Vagina (tissue), 2 donors: ENCODE measurements at regions not wholly inside any gene's neighbourhood (a gene's known extent, or its start where the extent isn't known, plus 50 kb on each side); places are given as distances from the start of the nearest gene placed in this dataset.

Source experiments
- POLR2AphosphoS5 ChIP-seq, 2 donors: sonication (generic); formaldehyde crosslinking; IDR thresholded peaks; one replicate each; pipeline ENCODE4 v1.9.0; 2017; ENCODE audit warnings: antibody characterized with exemption in 2 of 2, mild to moderate bottlenecking in 2 of 2, low read depth in 1 of 2; ENCODE audit not compliant: insufficient read depth in 1 of 2
- TF ChIP-seq, protein P1 (sequence below), 3 experiments: fragments of 450-650 bp in 2 of 3; fragments of 200-600 bp in 1 of 3; sonication (generic) in 1 of 3; IDR thresholded peaks; one replicate each; pipeline ENCODE4 v1.5.1; 2017 to 2019; ENCODE audit warnings: antibody characterized with exemption in 3 of 3, mild to moderate bottlenecking in 2 of 3, moderate library complexity in 2 of 3

DNA sequence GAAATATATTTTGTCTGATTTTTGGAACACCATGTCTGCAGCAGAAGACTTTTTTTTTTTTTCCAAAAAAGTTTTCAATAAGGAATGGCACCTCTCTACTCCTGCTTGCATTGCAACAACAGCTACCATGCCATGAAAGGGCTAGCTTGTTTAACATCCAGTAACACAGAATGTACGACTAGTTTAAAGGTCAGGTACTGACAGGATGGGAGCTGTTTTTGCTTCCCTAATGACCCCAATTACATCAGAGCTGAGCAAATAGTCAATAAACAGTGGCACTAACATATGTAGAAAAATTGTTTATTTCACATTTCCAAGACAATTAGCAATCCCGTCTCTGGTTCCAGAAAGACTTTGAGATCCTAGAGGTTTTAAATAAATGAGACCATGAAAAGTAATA lies 693.8 kb downstream of the NR2F1-AS1 start:
- TF ChIP-seq, protein P1, sequence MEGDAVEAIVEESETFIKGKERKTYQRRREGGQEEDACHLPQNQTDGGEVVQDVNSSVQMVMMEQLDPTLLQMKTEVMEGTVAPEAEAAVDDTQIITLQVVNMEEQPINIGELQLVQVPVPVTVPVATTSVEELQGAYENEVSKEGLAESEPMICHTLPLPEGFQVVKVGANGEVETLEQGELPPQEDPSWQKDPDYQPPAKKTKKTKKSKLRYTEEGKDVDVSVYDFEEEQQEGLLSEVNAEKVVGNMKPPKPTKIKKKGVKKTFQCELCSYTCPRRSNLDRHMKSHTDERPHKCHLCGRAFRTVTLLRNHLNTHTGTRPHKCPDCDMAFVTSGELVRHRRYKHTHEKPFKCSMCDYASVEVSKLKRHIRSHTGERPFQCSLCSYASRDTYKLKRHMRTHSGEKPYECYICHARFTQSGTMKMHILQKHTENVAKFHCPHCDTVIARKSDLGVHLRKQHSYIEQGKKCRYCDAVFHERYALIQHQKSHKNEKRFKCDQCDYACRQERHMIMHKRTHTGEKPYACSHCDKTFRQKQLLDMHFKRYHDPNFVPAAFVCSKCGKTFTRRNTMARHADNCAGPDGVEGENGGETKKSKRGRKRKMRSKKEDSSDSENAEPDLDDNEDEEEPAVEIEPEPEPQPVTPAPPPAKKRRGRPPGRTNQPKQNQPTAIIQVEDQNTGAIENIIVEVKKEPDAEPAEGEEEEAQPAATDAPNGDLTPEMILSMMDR (IDR thresholded peaks at IDR 0.05): no peak
- no peak for TF ChIP-seq POLR2AphosphoS5 (IDR thresholded peaks at IDR 0.05; ENCODE audit: insufficient read depth in 1 of 2, low read depth in 1 of 2)
